ENCODE measurements at regions not wholly inside any gene's neighbourhood (a gene's known extent, or its start where the extent isn't known, plus 50 kb on each side); places are given as distances from the start of the nearest gene placed in this dataset.

- DNase-seq: no peak
- Histone ChIP-seq H3F3A (ENCODE audit: insufficient read depth, low read depth) (no peaks in the 10 kb centered on the region), H3K27ac (no peak overlapping the region), H3K9me3 (ENCODE audit: insufficient read depth, low read depth) (no peaks in the 10 kb centered on the region), H2AFZ (no peak overlapping the region), H3K27me3 (ENCODE audit: insufficient read depth, low read depth) (peaks cover 97% of the 10 kb centered on the region), H3K4me3 (no peak overlapping the region), H3K4me1 (replicated peaks; ENCODE audit: insufficient read depth) (no peaks in the 10 kb centered on the region), H3K9me2 (ENCODE audit: insufficient read depth) (no peaks in the 10 kb centered on the region), H4K20me1 (ENCODE audit: insufficient read depth) (no peaks in the 10 kb centered on the region), H3K4me2 (no peak overlapping the region), H3K36me3 (ENCODE audit: low read depth) (no peaks in the 10 kb centered on the region), H3K79me2 (ENCODE audit: low read depth) (no peaks in the 10 kb centered on the region)
- POLR2A ChIA-PET (ENCODE audit: unreplicated experiment): no interaction called here
- intact Hi-C loops (cut with micrococcal nuclease; ENCODE audit: unreplicated experiment): no loop called here
- TF ChIP-seq CTCF (conservative IDR thresholded peaks at IDR 0.05) (no peak), EZH2 (IDR thresholded peaks at IDR 0.05; ENCODE audit: low read depth) (no peak)
- CTCF ChIA-PET: no interaction called here
- BruUV-seq (replicated peaks): no TSS peak
Measured at GRCh38 chr13:112182846-112183531, 116.0 kb downstream of the SOX1 start.

GRCh38 chr13:112183532-112184090 is 116.7 kb downstream of the SOX1 start:
- Histone ChIP-seq H3K36me3 (ENCODE audit: low read depth) (no peaks in the 10 kb centered on the region), H3K4me1 (replicated peaks; ENCODE audit: insufficient read depth) (no peaks in the 10 kb centered on the region), H2AFZ (no peak overlapping the region), H3K4me2 (no peak overlapping the region), H3K79me2 (ENCODE audit: low read depth) (no peaks in the 10 kb centered on the region), H3F3A (ENCODE audit: insufficient read depth, low read depth) (no peaks in the 10 kb centered on the region), H3K9me3 (ENCODE audit: insufficient read depth, low read depth) (no peaks in the 10 kb centered on the region), H3K27me3 (ENCODE audit: insufficient read depth, low read depth) (peaks cover 97% of the 10 kb centered on the region), H3K4me3 (no peak overlapping the region), H3K9me2 (ENCODE audit: insufficient read depth) (no peaks in the 10 kb centered on the region), H3K27ac (no peak overlapping the region), H4K20me1 (ENCODE audit: insufficient read depth) (no peaks in the 10 kb centered on the region)
- DNase-seq: no peak
- CTCF ChIA-PET: no interaction called here
- intact Hi-C loops (cut with micrococcal nuclease; ENCODE audit: unreplicated experiment): no loop called here
- no TSS peak for BruUV-seq (replicated peaks)
- no peak for TF ChIP-seq CTCF (conservative IDR thresholded peaks at IDR 0.05)
- TF ChIP-seq EZH2 (IDR thresholded peaks at IDR 0.05; ENCODE audit: low read depth): no peak; the same call in 1 of the 2 replicates
- POLR2A ChIA-PET (ENCODE audit: unreplicated experiment): no interaction called here

- Histone ChIP-seq H4K20me1 (ENCODE audit: insufficient read depth) (no peaks in the 10 kb centered on the region), H3K27ac (no peak overlapping the region), H3K4me3 (no peak overlapping the region), H3K9me3 (ENCODE audit: insufficient read depth, low read depth) (no peaks in the 10 kb centered on the region), H3F3A (ENCODE audit: insufficient read depth, low read depth) (no peaks in the 10 kb centered on the region), H3K36me3 (ENCODE audit: low read depth) (no peaks in the 10 kb centered on the region), H3K27me3 (ENCODE audit: insufficient read depth, low read depth) (peaks cover 97% of the 10 kb centered on the region), H3K9me2 (ENCODE audit: insufficient read depth) (no peaks in the 10 kb centered on the region), H3K79me2 (ENCODE audit: low read depth) (no peaks in the 10 kb centered on the region), H2AFZ (no peak overlapping the region), H3K4me1 (replicated peaks; ENCODE audit: insufficient read depth) (no peaks in the 10 kb centered on the region), H3K4me2 (no peak overlapping the region)
- BruUV-seq (replicated peaks): no TSS peak
- TF ChIP-seq CTCF (conservative IDR thresholded peaks at IDR 0.05): no peak
- POLR2A ChIA-PET (ENCODE audit: unreplicated experiment): no interaction called here
- CTCF ChIA-PET: no interaction called here
- intact Hi-C loops (cut with micrococcal nuclease; ENCODE audit: unreplicated experiment): no loop called here
- DNase-seq: no peak
Measured at GRCh38 chr13:112184261-112184660, 117.3 kb downstream of the SOX1 start.

All from PC-9 (cell line).